ENCODE measurements at regions not wholly inside any gene's neighbourhood (a gene's known extent, or its start where the extent isn't known, plus 50 kb on each side); places are given as distances from the start of the nearest gene placed in this dataset.

DNA sequence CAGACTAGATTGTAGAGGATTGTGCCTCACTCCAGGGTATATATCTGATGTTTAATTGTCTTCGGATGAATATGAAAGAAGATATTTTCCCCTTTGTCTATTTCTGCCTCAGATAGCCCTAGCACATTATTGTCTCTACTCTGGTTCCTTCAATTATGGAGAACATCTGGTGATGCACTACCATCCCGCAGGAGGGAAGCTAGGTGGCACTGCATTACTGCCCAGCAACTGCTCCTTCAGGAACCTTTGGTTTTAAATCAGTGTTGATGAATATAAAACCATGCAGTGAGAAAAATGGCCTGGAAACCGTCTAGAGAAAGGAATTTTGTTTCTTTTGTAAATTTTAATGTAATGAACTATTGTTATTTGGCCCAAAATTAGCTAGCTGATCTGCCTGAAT is 68.5 kb downstream of the GPR88 start:
- peak; percentile 49 to 82 (median 67) for TF ChIP-seq CTCF (IDR thresholded peaks at IDR 0.05)
- TF ChIP-seq POLR2A (IDR thresholded peaks at IDR 0.05), result no peak

Measured in heart left ventricle (tissue), 13 donors.